Kidney capillary endothelial cell (primary cell): ENCODE measurements at regions not wholly inside any gene's neighbourhood (a gene's known extent, or its start where the extent isn't known, plus 50 kb on each side); places are given as distances from the start of the nearest gene placed in this dataset.
"Not testable (repeated sequence)": the region's sequence is repeated elsewhere in the genome, so short reads cannot be mapped to it uniquely, and the experiment has no call there.

ENCODE experiments used
- DNase-seq: peaks from one replicate; pipeline ENCODE4 v3.0.0-alpha.2; 2018; ENCODE audit warnings: low spot score

- DNase-seq: no peak
Measured at GRCh38 chr2:113838744-113839444, 51.0 kb upstream of the ACTR3 start.

- DNase-seq: no peak
Measured at GRCh38 chr2:113838277-113838676, 51.6 kb upstream of the ACTR3 start.

GRCh38 chr2:113834051-113834730 is 55.7 kb upstream of the ACTR3 start:
- DNase-seq: no peak

- no peak for DNase-seq
Measured at GRCh38 chr2:113832795-113833290, 57.0 kb upstream of the ACTR3 start.

GRCh38 chr2:113831161-113831560 is 58.7 kb upstream of the ACTR3 start:
- no peak for DNase-seq

GRCh38 chr2:113829761-113830160 is 60.1 kb upstream of the ACTR3 start:
- no peak for DNase-seq

- DNase-seq: no peak
Measured at GRCh38 chr2:113829270-113829669, 60.6 kb upstream of the ACTR3 start.

- DNase-seq: no peak
Measured at GRCh38 chr2:113828049-113828742, 61.7 kb upstream of the ACTR3 start.

- DNase-seq: no peak
Measured at GRCh38 chr2:113827426-113827825, 62.5 kb upstream of the ACTR3 start.

GRCh38 chr2:113826346-113827285 is 63.3 kb upstream of the ACTR3 start:
- no peak for DNase-seq

GRCh38 chr2:113823716-113824595 is 65.9 kb upstream of the ACTR3 start:
- DNase-seq: no peak

- no peak for DNase-seq
Measured at GRCh38 chr2:113822087-113822815, 65.8 kb upstream of the SLC35F5 start.

GRCh38 chr2:113818382-113818951 is 62.0 kb upstream of the SLC35F5 start:
- peak; percentile 87 for DNase-seq

GRCh38 chr2:113813396-113813795 is 57.0 kb upstream of the SLC35F5 start:
- DNase-seq: not testable (repeated sequence)

- no peak for DNase-seq
Measured at GRCh38 chr2:113812204-113812603, 55.8 kb upstream of the SLC35F5 start.

GRCh38 chr2:113809076-113809736 is 52.8 kb upstream of the SLC35F5 start:
- no peak for DNase-seq

GRCh38 chr2:113807721-113808120 is 51.3 kb upstream of the SLC35F5 start:
- DNase-seq: no peak

- no peak for DNase-seq
Measured at GRCh38 chr2:113806217-113806913, 49.9 kb upstream of the SLC35F5 start.
